AG04450 (cell line): ENCODE measurements at regions not wholly inside any gene's neighbourhood (a gene's known extent, or its start where the extent isn't known, plus 50 kb on each side); places are given as distances from the start of the nearest gene placed in this dataset.

ENCODE experiments used
- CTCF ChIA-PET: fragments of 300-600, 350-600 bp; formaldehyde crosslinking; extraction: SDS; loops from one replicate; lab custom pipeline; 2022; ENCODE audit warnings: antibody characterized with exemption, inconsistent platforms; lab: Charles Lee
- POLR2A ChIA-PET: fragments of 350-600 bp; formaldehyde crosslinking; extraction: SDS; loops from one replicate; lab custom pipeline; 2021; ENCODE audit warnings: antibody characterized with exemption, inconsistent platforms; lab: Yijun Ruan, JAX
- DNase-seq: peaks from one replicate; pipeline ENCODE4 v3.0.0-alpha.2; 2011; ENCODE audit warnings: low read depth, low spot score
- H3K27ac ChIP-seq: one replicate; pipeline ENCODE4 v1.5.1; 2012; ENCODE audit warnings: low read depth, low read length, control low read depth
- H3K27me3 ChIP-seq: one replicate; pipeline ENCODE4 v1.6.0; 2012; ENCODE audit warnings: low read length; ENCODE audit not compliant: control insufficient read depth, insufficient read depth
- H3K4me3 ChIP-seq: 2 replicates; pipeline ENCODE4 v1.5.1; 2011; ENCODE audit warnings: mild to moderate bottlenecking, low read depth, low read length, control low read depth
- H3K9me3 ChIP-seq: 2 replicates; pipeline ENCODE4 v1.5.1; 2012; ENCODE audit warnings: low read length; ENCODE audit not compliant: control insufficient read depth, insufficient read depth
- CTCF ChIP-seq: IDR thresholded peaks from 2 replicates; pipeline ENCODE4 v1.5.1; 2011; ENCODE audit warnings: low read depth, low read length, control low read depth, inconsistent platforms

GRCh38 chr13:82898586-82898985 is 983.7 kb downstream of the SLITRK1 start:
- H3K27me3 ChIP-seq: no peaks in the 10 kb centered on the region
- POLR2A ChIA-PET: no interaction called here
- CTCF ChIA-PET: no interaction called here

GRCh38 chr13:82879921-82880320 is 1002.4 kb downstream of the SLITRK1 start:
- H3K9me3 ChIP-seq: no peaks in the 10 kb centered on the region
- H3K4me3 ChIP-seq: no peak overlapping the region
- ChIA-PET CTCF (no interaction called here), POLR2A (no interaction called here)
- TF ChIP-seq CTCF: no peak
- DNase-seq: no peak
- H3K27me3 ChIP-seq: no peaks in the 10 kb centered on the region
- H3K27ac ChIP-seq: no peak overlapping the region

More at GRCh38 chr13:82898586-82898985, 983.7 kb downstream of the SLITRK1 start:
- no peak for DNase-seq
- no peak overlapping the region for H3K27ac ChIP-seq
- no peaks in the 10 kb centered on the region for H3K9me3 ChIP-seq
- TF ChIP-seq CTCF: no peak
- no peak overlapping the region for H3K4me3 ChIP-seq

- H3K4me3 ChIP-seq: no peak overlapping the region
- CTCF ChIA-PET: no interaction called here
- H3K9me3 ChIP-seq: no peaks in the 10 kb centered on the region
- no peak for TF ChIP-seq CTCF
- POLR2A ChIA-PET: no interaction called here
- no peaks in the 10 kb centered on the region for H3K27me3 ChIP-seq
- no peak overlapping the region for H3K27ac ChIP-seq
- DNase-seq: no peak
Observed at GRCh38 chr13:82878536-82878935, 1003.7 kb downstream of the SLITRK1 start.

DNA sequence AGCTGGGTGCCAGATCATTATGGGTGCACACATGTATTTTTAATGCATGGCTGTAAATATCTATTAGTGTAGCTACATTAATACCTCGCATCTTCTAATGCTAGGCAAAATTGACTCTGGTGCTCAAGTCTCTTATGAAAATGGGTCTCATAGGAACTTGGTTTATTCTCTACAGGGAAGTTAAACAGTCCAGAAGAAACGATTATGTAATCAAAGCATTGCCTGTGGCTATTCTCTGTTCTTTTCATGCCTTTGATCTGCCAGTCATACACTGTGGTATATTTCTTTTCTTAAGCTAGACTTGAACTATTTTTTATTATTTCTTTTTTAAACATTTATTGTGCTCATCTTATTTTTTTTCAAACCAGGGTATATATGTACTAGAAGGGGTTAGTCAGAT is 1015.0 kb downstream of the SLITRK1 start:
- no peaks in the 10 kb centered on the region for H3K9me3 ChIP-seq
- ChIA-PET POLR2A (no interaction called here), CTCF (interaction anchor here (0.5 kb wide), 1 partner anchor 25 kb away, joined by 3 read pairs; no protein-coding TSS in a partner anchor)
- DNase-seq: no peak
- H3K27me3 ChIP-seq: no peaks in the 10 kb centered on the region
- no peak for TF ChIP-seq CTCF
- H3K27ac ChIP-seq: no peak overlapping the region
- H3K4me3 ChIP-seq: no peak overlapping the region

GRCh38 chr13:82850644-82851043 is 1031.6 kb downstream of the SLITRK1 start:
- Histone ChIP-seq H3K9me3 (no peaks in the 10 kb centered on the region), H3K27ac (no peak overlapping the region), H3K27me3 (no peaks in the 10 kb centered on the region), H3K4me3 (no peak overlapping the region)
- ChIA-PET CTCF (no interaction called here), POLR2A (no interaction called here)
- DNase-seq: no peak
- TF ChIP-seq CTCF: no peak
